ENCODE measurements at regions not wholly inside any gene's neighbourhood (a gene's known extent, or its start where the extent isn't known, plus 50 kb on each side); places are given as distances from the start of the nearest gene placed in this dataset.

- TF ChIP-seq POLR2A (IDR thresholded peaks at IDR 0.05; ENCODE audit: low read depth) (no peak), CTCF (IDR thresholded peaks at IDR 0.05) (no peak)
These were observed 371.9 kb upstream of the ID4 start for GRCh38 chr6:19465256-19465655.

All from esophagus muscularis mucosa (tissue), 3 donors.